GM12878 (cell line): ENCODE measurements at regions not wholly inside any gene's neighbourhood (a gene's known extent, or its start where the extent isn't known, plus 50 kb on each side); places are given as distances from the start of the nearest gene placed in this dataset.

Experiments
- ATAC-seq: fragments of 200-7000 bp; cut with Tn5 transposase; 3 replicates; pipeline ENCODE4 v1.9.1; 2020; ENCODE audit warnings: mild to moderate bottlenecking, moderate library complexity
- BruUV-seq: library from RNA; stranded (reverse); fragments of 400-500 nt; replicated peaks from 2 replicates; lab custom pipeline; 2021; lab: Mats Ljungman, UMichigan
- CTCF ChIA-PET: fragments of 300-600 bp; sonication (Branson Sonifier 250); formaldehyde crosslinking; extraction: SDS; loops from one replicate; lab custom pipeline; 2021; ENCODE audit warnings: inconsistent platforms; lab: Yijun Ruan, JAX
- POLR2A ChIA-PET: fragments of 350-600 bp; formaldehyde crosslinking; extraction: SDS; loops from one replicate; lab custom pipeline; 2021; ENCODE audit warnings: inconsistent platforms; lab: Charles Lee
- RAD21 ChIA-PET: fragments of 300-600 bp; sonication (Branson Sonifier 250); formaldehyde crosslinking; loops from one replicate; lab custom pipeline; 2023; ENCODE audit warnings: antibody characterized with exemption; ENCODE audit not compliant: unreplicated experiment; lab: Charles Lee
- SMC1A ChIA-PET: fragments of 300-600 bp; sonication (Branson Sonifier 250); formaldehyde crosslinking; loops from one replicate; lab custom pipeline; 2023; ENCODE audit not compliant: unreplicated experiment, uncharacterized antibody; lab: Charles Lee
- DNase-seq: peaks from one replicate; pipeline ENCODE4 v3.0.0-alpha.2; 2011; ENCODE audit warnings: low read depth, low spot score
- FAIRE-seq: peaks from 3 replicates; lab custom pipeline; 2011; peaks lifted over from hg19 to GRCh38; lab: Jason Lieb, UNC
- H2AFZ ChIP-seq: 2 replicates; pipeline ENCODE4 v1.6.0; 2011; ENCODE audit warnings: low read depth, low read length, control low read depth; ENCODE audit not compliant: control insufficient read depth
- H3K27ac ChIP-seq: 2 replicates; pipeline ENCODE4 v1.5.1; 2011; ENCODE audit warnings: control low read depth; ENCODE audit not compliant: control insufficient read depth, insufficient read depth
- H3K27me3 ChIP-seq, 2 experiments: replicated peaks in 1 of 2; 2 replicates each; pipeline versions ENCODE4 v1.6.0 to v1.6.1; 2011; ENCODE audit warnings: low read length in 1 of 2; ENCODE audit not compliant: control insufficient read depth in 2 of 2, insufficient read depth in 2 of 2
- H3K36me3 ChIP-seq, 2 experiments: 2 replicates each; pipeline ENCODE4 v1.5.1; 2011; ENCODE audit warnings: low read length in 1 of 2; ENCODE audit not compliant: control insufficient read depth in 2 of 2, insufficient read depth in 2 of 2
- H3K4me1 ChIP-seq: 2 replicates; pipeline ENCODE4 v1.6.1; 2011; ENCODE audit warnings: mild to moderate bottlenecking, low read length, moderate library complexity, mixed read lengths; ENCODE audit not compliant: control insufficient read depth, insufficient read depth
- H3K4me2 ChIP-seq: 2 replicates; pipeline ENCODE4 v1.6.0; 2011; ENCODE audit warnings: control low read depth; ENCODE audit not compliant: control insufficient read depth, insufficient read depth
- H3K4me3 ChIP-seq: fragments of 200-600 bp; sonication (generic); 2 replicates; pipeline ENCODE4 v1.5.1; 2016
- H3K79me2 ChIP-seq: 2 replicates; pipeline ENCODE4 v1.6.0; 2011; ENCODE audit warnings: low read length; ENCODE audit not compliant: control insufficient read depth, insufficient read depth
- H3K9ac ChIP-seq: 2 replicates; pipeline ENCODE4 v1.8.0; 2011; ENCODE audit warnings: low read length, control low read depth, mixed read lengths; ENCODE audit not compliant: control insufficient read depth, insufficient read depth
- H3K9me3 ChIP-seq: replicated peaks from 3 replicates; pipeline ENCODE4 v1.5.1; 2011; ENCODE audit warnings: mild to moderate bottlenecking, low read length; ENCODE audit not compliant: control insufficient read depth, insufficient read depth
- H4K20me1 ChIP-seq: 2 replicates; pipeline ENCODE4 v1.6.0; 2011; ENCODE audit not compliant: control insufficient read depth, insufficient read depth
- HDGF ChIP-seq: fragments of 450-650 bp; IDR thresholded peaks from 2 replicates; pipeline ENCODE4 v1.6.1; 2016; ENCODE audit warnings: antibody characterized with exemption
- MAX ChIP-seq: IDR thresholded peaks from 2 replicates; pipeline ENCODE4 v1.6.1; 2012; ENCODE audit warnings: low read depth, low read length, improper control_type of control experiment
- PAX5 ChIP-seq: IDR thresholded peaks from 2 replicates; pipeline ENCODE4 v1.6.1; 2011; ENCODE audit warnings: low read depth, low read length, borderline replicate concordance
- REST ChIP-seq: IDR thresholded peaks from 2 replicates; pipeline ENCODE4 v1.6.1; 2012; ENCODE audit warnings: mild to moderate bottlenecking, low read depth, low read length
- RFX5 ChIP-seq: IDR thresholded peaks from 2 replicates; pipeline ENCODE4 v1.6.1; 2011; ENCODE audit warnings: low read depth, low read length, improper control_type of control experiment
- SREBF2 ChIP-seq: IDR thresholded peaks from 2 replicates; pipeline ENCODE4 v1.6.1; 2012; ENCODE audit warnings: mild to moderate bottlenecking, low read length
- USF1 ChIP-seq: IDR thresholded peaks from 2 replicates; pipeline ENCODE4 v1.6.1; 2011; ENCODE audit warnings: borderline replicate concordance, low read depth, mild to moderate bottlenecking, moderate library complexity, mixed read lengths, low read length; ENCODE audit not compliant: insufficient read depth; ENCODE audit errors: extremely low read length
- ZBTB11 ChIP-seq: fragments of 450-650 bp; formaldehyde crosslinking; IDR thresholded peaks from 2 replicates; pipeline ENCODE4 v1.5.0; 2022; ENCODE audit warnings: mild to moderate bottlenecking, missing genetic modification characterization
- WGBS: methylation state at CpG from one replicate; pipeline ENCODE4 v1.1.6; 2016; ENCODE audit warnings: low lambda C conversion rate; ENCODE audit not compliant: insufficient replicate concordance, insufficient coverage; ENCODE audit errors: missing lambda C conversion rate; 5-methylcytosine and 5-hydroxymethylcytosine counted together
- in situ Hi-C: fragments of 300-500 bp; cut with MboI; formaldehyde crosslinking; loops from 9 replicates; pipeline ENCODE4 v1.14.3; 2018; ENCODE audit warnings: mixed read lengths
- intact Hi-C: fragments of 100-400 bp; cut with micrococcal nuclease; formaldehyde crosslinking; loops from one replicate; pipeline ENCODE4 v1.14.2; 2022; ENCODE audit not compliant: unreplicated experiment

- no peak for FAIRE-seq
- intact Hi-C loops = no loop called here
- Histone ChIP-seq H3K4me3 (no peak overlapping the region), H3K9ac (no peak overlapping the region), H3K79me2 (no peaks in the 10 kb centered on the region), H3K27me3 (no peaks in the 10 kb centered on the region), H3K36me3 (no peaks in the 10 kb centered on the region), H3K4me2 (no peak overlapping the region), H3K4me1 (no peaks in the 10 kb centered on the region), H3K27ac (no peak overlapping the region), H4K20me1 (no peaks in the 10 kb centered on the region), H2AFZ (no peak overlapping the region), H3K9me3 (no peaks in the 10 kb centered on the region)
- no peak for TF ChIP-seq REST
- TF ChIP-seq RFX5 = no peak
- no peak for TF ChIP-seq SREBF2
- TF ChIP-seq HDGF = no peak
- no peak for TF ChIP-seq MAX
- TF ChIP-seq PAX5 = no peak
- TF ChIP-seq USF1 = no peak
- no peak for TF ChIP-seq ZBTB11 (CRISPR knock-in tag)
- no peak for ATAC-seq
- RAD21 ChIA-PET = no interaction called here
- CTCF ChIA-PET = no interaction called here
- 27% methylated on average over 5 of the region's 5 CpGs for WGBS
- in situ Hi-C loops = no loop called here
- SMC1A ChIA-PET = no interaction called here
- BruUV-seq = no TSS peak
- POLR2A ChIA-PET = no interaction called here
- DNase-seq = no peak
Measured at GRCh38 chr13:73262862-73263627, 204.2 kb downstream of the KLF5 start.
